Motor neuron (in vitro differentiated cells): ENCODE measurements at regions not wholly inside any gene's neighbourhood (a gene's known extent, or its start where the extent isn't known, plus 50 kb on each side); places are given as distances from the start of the nearest gene placed in this dataset.
"Not testable (repeated sequence)": the region's sequence is repeated elsewhere in the genome, so short reads cannot be mapped to it uniquely, and the experiment has no call there.

Experiments
- ATAC-seq, 8 experiments: fragments of 200-7000 bp; cut with Tn5 transposase; replicated peaks in 6 of 8; 2 replicates each; pipeline ENCODE4 v1.8.0; 2021; ENCODE audit warnings: mild to moderate bottlenecking in 8 of 8, moderate library complexity in 8 of 8
- H3K27ac ChIP-seq, 2 donors: fragments of 250-450 bp; sonication (Bioruptor Pico); 2 replicates each; pipeline ENCODE4 v1.9.0; 2021; ENCODE audit warnings: antibody characterized with exemption in 2 of 2, mild to moderate bottlenecking in 2 of 2, moderate library complexity in 1 of 2
- H3K4me1 ChIP-seq, 2 donors: fragments of 250-450 bp; sonication (Bioruptor Pico); replicated peaks in 1 of 2; 2 replicates each; pipeline ENCODE4 v1.6.1; 2021; ENCODE audit warnings: antibody characterized with exemption in 2 of 2, mild to moderate bottlenecking in 2 of 2, moderate library complexity in 1 of 2
- H3K4me3 ChIP-seq, 5 donors: fragments of 250-450 bp; sonication (Bioruptor Pico); 2 replicates each; pipeline ENCODE4 v1.9.0; 2021; ENCODE audit warnings: antibody characterized with exemption in 5 of 5, mild to moderate bottlenecking in 5 of 5, moderate library complexity in 4 of 5
- WGBS, 10 experiments: fragments of 450-650 bp; shearing (Covaris generic); methylation state at CpG; one replicate each; pipeline ENCODE4 v1.0.0; 2022; 5-methylcytosine and 5-hydroxymethylcytosine counted together
- in situ Hi-C, 9 experiments: fragments of 400-800 bp; cut with MboI; loops; one replicate each; pipeline ENCODE4 v1.15.0; 2021; ENCODE audit warnings: low sequenced_read_pairs in 9 of 9, low pct_unique_long_range_greater_than_20kb in 2 of 9; ENCODE audit not compliant: unreplicated experiment in 9 of 9

DNA sequence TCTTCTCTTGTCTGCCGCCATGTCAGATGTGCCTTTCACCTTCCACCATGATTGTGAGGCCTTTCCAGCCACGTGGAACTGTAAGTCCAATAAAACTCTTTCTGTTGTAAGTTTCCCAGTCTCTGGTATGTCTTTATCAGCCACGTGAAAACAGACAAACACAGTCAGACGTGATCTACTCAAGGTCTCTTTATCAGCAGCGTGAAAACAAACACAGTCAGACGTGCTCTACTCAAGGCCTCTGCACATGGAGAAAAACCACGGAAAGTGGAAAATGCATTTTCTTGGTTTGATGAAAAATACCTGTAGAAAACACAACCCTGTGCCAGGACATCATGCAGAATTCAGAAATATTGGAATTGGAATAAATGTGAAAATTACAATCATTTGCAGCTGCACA is 1115.7 kb downstream of the TMEM121 start:
- in situ Hi-C loops, result no loop called here
- WGBS, 10 experiments, result 0 to 40% (median 11%) methylated on average over 2 to 5 of the region's 7 CpGs; no CpG with 5 or more reads in 3 of the 10 experiments
- Histone ChIP-seq H3K27ac (no peak overlapping the region), H3K4me3 (no peak overlapping the region), H3K4me1 (no peaks in the 10 kb centered on the region)
- ATAC-seq, result no peak

DNA sequence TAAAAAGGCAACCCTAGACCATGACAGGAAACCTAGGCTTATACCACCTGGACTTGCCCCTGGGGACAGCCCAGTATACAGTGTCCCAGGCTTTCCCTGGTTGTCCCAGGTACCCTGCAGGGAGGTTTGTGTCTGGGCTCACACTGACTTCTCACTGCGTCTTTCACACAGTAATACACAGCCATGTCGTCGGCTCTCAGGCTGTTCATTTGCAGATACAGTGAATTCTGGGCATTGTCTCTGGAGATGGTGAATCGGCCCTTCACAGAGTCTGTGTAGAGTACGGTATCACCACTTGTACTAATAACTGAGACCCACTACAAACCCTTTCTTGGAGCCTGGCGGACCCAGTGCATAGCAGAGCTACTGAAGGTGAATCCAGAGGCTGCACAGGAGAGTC is 1116.6 kb downstream of the TMEM121 start:
- H3K4me1 ChIP-seq, H3K4me3 ChIP-seq, in situ Hi-C loops, H3K27ac ChIP-seq, ATAC-seq: not testable (repeated sequence)
- WGBS, 10 experiments, result 60% methylated on average over 1 of the region's 6 CpGs; no CpG with 5 or more reads in 9 of the 10 experiments

DNA sequence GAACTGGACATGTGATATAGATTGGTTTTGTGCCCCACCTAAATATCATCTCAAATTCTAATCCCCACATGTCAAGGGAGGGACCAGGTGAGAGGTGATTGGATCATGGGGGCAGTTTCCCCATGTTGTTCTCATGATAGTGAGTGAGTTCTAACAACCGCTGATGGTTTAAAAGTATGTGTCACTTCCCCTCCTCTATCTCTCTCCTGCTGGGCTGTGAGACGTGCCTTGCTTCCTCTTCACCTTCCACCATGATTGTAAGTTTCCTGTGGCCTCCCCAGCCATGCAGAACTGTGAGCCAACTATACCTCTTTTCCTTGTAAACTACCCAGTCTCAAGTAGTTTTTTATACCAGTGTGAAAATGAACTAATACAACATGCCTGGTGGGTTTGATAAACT is 1122.5 kb downstream of the TMEM121 start:
- H3K4me3 ChIP-seq, in situ Hi-C loops, H3K27ac ChIP-seq, ATAC-seq, H3K4me1 ChIP-seq: not testable (repeated sequence)
- WGBS, 10 experiments, result 0% methylated on average over 1 to 2 of the region's 2 CpGs; no CpG with 5 or more reads in 7 of the 10 experiments

DNA sequence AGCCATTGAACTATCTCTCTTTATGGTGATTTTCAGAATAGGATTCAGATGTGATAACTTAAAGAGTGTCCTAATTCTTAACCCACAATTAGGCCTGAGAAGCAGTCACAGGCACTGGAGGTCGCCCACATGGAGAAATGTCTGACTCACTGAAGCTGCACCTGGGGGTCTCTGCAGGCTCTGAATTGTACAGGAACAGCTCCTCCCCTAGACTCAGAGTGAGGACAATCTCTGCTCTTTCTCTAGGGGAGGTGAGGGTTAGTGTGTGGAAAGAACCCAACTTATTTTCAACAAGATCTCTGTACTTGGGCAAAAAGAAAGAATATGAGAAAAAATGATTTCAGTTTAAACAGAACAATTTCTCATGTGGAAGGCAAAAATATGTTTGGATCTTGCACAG is 1124.6 kb downstream of the TMEM121 start:
- in situ Hi-C loops, result no loop called here
- Histone ChIP-seq H3K4me1 (no peaks in the 10 kb centered on the region), H3K4me3 (no peak overlapping the region), H3K27ac (no peak overlapping the region)
- WGBS, 10 experiments, result 0% methylated on average over 1 of the region's 1 CpG; no CpG with 5 or more reads in 7 of the 10 experiments
- ATAC-seq, result no peak

DNA sequence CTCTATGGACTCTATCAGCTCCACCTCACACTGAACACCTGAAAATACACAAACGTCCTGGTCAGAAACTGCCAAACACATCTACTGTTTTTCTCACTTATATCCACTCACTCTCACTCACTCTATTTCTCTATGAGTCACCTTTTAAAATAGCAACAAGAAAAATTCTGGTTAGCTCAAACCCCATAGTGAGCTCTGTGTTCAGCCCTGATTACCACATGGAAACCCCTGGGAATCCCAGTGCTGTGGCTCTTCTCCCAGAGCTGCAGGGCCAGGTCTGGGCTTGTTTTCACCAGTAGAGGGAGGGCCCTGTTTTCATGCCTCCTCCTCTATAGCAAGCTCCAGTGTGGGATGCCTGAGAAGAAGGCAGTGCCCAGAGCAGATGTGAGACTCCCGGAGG is 1126.1 kb downstream of the TMEM121 start:
- H3K27ac ChIP-seq, result no peak overlapping the region
- in situ Hi-C loops, result no loop called here
- 0 to 32% (median 0%) methylated on average over 1 to 2 of the region's 2 CpGs; no CpG with 5 or more reads in 4 of the 10 experiments for WGBS, 10 experiments
- no peak overlapping the region for H3K4me3 ChIP-seq
- peak in 1 of 8 experiments; percentile 27 for ATAC-seq
- no peaks in the 10 kb centered on the region for H3K4me1 ChIP-seq

DNA sequence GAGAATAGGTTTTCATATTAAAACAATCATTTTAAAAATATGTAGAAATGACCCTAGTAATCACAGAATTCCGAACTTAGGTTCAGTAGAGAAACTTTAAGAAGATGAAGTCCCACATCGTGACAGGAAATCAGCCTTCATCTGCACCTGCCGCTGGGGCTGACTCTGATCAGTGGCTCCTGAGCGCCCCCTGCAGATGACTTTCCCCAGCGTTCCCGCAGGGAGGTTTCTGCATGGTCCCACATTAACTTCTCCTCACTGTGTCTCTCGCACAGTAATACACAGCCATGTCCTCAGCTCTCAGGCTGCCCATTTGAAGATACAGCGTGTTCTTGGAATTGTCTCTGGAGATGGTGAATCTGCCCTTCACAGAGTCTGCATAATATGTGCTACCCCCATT is 1131.1 kb downstream of the TMEM121 start:
- H3K4me1 ChIP-seq, result no peaks in the 10 kb centered on the region
- no peak for ATAC-seq
- 20 to 70% (median 56%) methylated on average over 1 to 6 of the region's 8 CpGs; no CpG with 5 or more reads in 1 of the 10 experiments for WGBS, 10 experiments
- in situ Hi-C loops, result no loop called here
- H3K4me3 ChIP-seq, result no peak overlapping the region
- H3K27ac ChIP-seq, result no peak overlapping the region

DNA sequence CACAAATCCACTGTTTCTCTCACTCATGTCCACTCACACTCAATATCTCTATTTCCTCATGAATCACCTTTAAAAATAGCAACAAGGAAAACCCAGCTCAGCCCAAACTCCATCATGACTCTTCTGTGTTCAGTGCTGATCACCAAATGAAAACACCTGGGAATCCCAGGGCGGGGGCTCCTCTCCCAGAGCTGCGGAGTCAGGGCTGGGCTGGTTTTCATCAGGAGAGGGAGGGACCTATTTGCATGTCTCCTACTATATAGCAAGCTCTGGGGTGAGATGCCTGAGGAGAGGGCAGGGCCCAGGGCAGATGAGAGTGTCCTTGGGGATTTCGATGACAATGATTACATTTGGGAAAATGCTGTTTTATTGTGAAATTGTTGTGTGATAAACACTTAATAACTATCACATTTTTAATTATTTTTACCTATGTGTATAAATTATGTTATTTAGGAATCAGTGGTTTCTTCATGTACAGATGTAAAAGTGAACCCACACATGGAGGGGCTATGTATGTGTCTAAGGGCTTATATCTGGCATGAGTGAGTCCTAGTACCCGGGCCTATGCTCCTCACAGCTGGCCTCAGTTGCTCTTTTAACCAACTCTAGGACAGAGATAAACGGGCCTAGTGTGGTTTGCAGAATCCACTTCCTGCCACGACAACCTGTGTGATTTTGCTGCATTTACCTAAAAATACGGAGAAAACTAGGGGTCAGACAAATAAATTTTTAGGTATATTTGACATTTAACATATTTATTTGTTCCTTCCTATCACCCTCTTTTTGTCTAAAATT is 1131.9 kb downstream of the TMEM121 start:
- WGBS, 10 experiments, result 15 to 40% (median 27%) methylated on average over 1 to 6 of the region's 7 CpGs; no CpG with 5 or more reads in 1 of the 10 experiments
- H3K4me3 ChIP-seq, H3K4me1 ChIP-seq, in situ Hi-C loops, H3K27ac ChIP-seq, ATAC-seq: not testable (repeated sequence)

DNA sequence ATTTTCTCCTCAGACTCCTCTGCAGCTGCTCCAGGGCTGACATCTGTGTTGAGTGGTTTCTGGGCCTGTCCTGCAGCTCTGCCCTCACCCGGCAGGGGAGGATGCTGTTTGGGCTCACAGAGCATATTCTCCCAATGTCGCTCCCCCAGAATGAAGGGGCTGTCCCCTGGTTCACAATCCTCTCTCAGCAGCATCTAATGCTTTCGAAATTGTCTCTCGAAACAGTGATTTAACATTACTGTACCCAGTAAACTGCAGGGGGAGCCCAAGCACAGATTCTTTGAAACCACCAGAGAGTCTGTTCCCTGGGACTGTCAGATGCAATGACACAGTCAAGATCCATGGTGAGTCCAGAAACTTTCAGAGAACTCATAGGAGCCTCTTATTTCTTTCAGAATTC is 1135.2 kb downstream of the TMEM121 start:
- in situ Hi-C loops, result not testable (repeated sequence)

DNA sequence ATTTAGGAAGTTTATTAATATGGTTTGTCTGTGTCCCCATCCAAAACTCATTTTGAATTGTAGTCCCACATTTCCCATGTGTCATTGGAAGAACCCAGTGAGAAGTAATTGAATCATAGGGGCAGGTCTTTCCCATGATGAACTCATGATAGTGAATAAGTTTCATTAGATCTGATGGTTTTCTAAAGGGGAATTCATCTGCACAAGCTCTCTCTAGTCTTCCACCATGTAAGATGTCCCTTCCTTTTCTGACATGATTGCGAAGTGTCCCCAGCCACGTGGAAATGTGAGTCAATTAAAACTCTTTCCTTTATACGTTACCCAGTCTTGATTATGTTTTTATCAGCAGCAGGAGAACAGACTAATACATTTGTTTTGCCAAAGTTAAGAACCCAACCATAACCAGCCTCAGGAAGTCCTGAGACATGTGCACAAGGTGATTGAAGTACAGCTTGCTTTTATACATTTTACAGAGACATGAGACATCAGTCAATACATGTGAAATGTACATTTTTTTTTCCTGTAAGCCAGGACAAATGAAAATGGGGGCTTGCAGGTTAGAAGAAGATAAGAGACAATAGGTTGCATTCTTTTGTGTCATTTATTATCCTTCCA is 1136.7 kb downstream of the TMEM121 start:
- Histone ChIP-seq H3K4me1 (no peaks in the 10 kb centered on the region), H3K4me3 (no peak overlapping the region), H3K27ac (no peak overlapping the region)
- no peak for ATAC-seq
- WGBS, 10 experiments, result 14 to 71% (median 47%) methylated on average over 1 to 3 of the region's 3 CpGs; no CpG with 5 or more reads in 2 of the 10 experiments
- in situ Hi-C loops, result no loop called here

More for the DNA sequence above, 1135.2 kb downstream of the TMEM121 start:
- 8 to 100% (median 55%) methylated on average over 1 to 4 of the region's 4 CpGs; no CpG with 5 or more reads in 2 of the 10 experiments for WGBS, 10 experiments
- not testable (repeated sequence) for H3K4me1 ChIP-seq, H3K27ac ChIP-seq, H3K4me3 ChIP-seq
- peak in 1 of 8 experiments; percentile 62 for ATAC-seq

DNA sequence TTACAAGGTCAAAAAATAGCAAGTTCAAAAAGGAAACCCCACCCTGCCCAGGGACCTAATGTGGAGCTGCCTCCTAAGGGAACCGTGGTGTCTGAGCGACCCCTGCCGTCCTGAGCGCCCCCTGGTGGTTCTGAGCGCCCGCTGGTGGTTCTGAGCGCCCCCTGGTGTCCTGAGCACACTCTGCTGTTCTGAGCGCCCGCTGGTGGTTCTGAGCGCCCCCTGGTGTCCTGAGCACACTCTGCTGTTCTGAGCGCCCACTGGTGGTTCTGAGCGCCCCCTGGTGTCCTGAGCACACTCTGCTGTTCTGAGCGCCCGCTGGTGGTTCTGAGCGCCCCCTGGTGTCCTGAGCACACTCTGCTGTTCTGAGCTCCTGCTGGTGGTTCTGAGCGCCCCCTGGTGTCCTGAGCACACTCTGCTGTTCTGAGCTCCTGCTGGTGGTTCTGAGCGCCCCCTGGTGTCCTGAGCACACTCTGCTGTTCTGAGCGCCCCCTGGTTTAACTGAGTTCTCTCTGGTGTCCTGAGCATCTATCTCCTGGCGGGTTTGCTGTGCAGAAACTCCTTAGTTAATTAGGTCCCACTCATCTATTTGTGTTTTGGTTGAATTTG is 1137.5 kb downstream of the TMEM121 start:
- ATAC-seq, in situ Hi-C loops, H3K27ac ChIP-seq, H3K4me3 ChIP-seq, H3K4me1 ChIP-seq: not testable (repeated sequence)
- WGBS, 10 experiments, result 18 to 53% (median 38%) methylated on average over 1 to 4 of the region's 19 CpGs; no CpG with 5 or more reads in 4 of the 10 experiments

DNA sequence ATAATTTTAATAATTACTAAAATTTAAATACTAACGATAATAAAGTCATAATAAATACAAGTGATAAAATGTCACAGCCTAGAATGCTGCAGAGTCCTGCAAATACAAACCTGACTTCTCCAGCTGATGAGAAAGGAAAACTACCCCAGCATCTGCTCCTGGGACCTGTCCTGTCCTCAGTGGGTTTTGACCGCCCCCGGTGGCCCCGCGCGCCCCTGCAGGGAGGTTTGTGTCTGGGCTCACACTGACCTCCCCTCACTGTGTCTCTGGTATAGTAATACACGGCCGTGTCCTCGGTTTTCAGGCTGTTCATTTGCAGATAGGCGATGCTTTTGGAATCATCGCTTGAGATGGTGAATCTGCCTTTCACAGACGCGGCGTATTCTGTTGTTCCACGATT is 1139.4 kb downstream of the TMEM121 start:
- Histone ChIP-seq H3K4me1 (no peaks in the 10 kb centered on the region), H3K27ac (no peak overlapping the region), H3K4me3 (no peak overlapping the region)
- 0 to 100% (median 50%) methylated on average over 1 to 6 of the region's 15 CpGs; no CpG with 5 or more reads in 1 of the 10 experiments for WGBS, 10 experiments
- in situ Hi-C loops, result no loop called here
- no peak for ATAC-seq

DNA sequence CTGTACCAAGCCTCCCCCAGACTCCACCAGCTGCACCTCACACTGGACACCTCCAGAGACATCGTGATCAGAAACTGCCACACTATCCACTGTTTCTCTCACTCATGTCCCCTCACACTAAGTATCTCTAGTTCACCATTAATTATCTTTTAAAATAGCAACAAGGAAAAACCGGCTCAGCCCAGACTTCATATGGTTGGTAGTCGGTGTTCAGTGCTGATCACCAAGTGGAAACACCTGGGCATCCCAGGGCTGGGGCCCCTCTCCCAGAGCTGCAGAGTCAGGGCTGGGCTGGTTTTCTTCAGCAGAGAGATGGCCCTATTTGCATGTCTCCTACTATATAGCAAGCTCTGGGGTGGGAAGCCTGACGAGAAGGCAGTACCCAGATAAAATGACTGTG is 1140.0 kb downstream of the TMEM121 start:
- Histone ChIP-seq H3K4me3 (no peak overlapping the region), H3K27ac (no peak overlapping the region), H3K4me1 (no peaks in the 10 kb centered on the region)
- in situ Hi-C loops, result no loop called here
- ATAC-seq, result no peak
- 0 to 70% (median 54%) methylated on average over 1 to 3 of the region's 4 CpGs; no CpG with 5 or more reads in 6 of the 10 experiments for WGBS, 10 experiments

DNA sequence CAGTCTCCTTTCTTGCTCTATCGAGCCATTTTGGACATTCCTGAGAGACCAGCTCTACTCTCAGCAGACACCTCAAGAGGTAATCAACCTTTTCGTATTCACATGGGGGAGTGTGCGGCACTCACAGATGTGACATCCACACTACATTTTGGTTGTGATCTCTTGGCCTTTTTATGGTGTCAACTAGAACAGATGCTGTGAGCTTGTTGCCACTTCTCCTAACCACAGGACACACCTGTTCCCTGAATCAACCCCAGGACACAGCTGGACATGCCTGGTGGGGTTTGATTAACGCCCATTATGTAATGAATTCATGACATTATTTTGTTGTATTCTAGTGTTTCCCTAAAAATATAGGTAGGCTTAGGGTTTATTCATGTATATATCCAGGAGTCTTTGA is 1143.6 kb downstream of the TMEM121 start:
- in situ Hi-C loops, result no loop called here
- no peak for ATAC-seq
- no peaks in the 10 kb centered on the region for H3K4me1 ChIP-seq
- H3K27ac ChIP-seq, result no peak overlapping the region
- WGBS, 10 experiments, result 0 to 100% (median 20%) methylated on average over 1 to 3 of the region's 4 CpGs; no CpG with 5 or more reads in 3 of the 10 experiments
- no peak overlapping the region for H3K4me3 ChIP-seq
